WTC11 (cell line): ENCODE measurements at regions not wholly inside any gene's neighbourhood (a gene's known extent, or its start where the extent isn't known, plus 50 kb on each side); places are given as distances from the start of the nearest gene placed in this dataset.

ENCODE experiments used
- CTCF ChIP-seq: fragments of 200-600 bp; IDR thresholded peaks from 2 replicates; pipeline ENCODE4 v1.8.0; 2022; ENCODE audit warnings: antibody characterized with exemption
- E2F5 ChIP-seq: sonication (generic); formaldehyde crosslinking; IDR thresholded peaks from 2 replicates; pipeline ENCODE4 v1.8.1; 2022; ENCODE audit warnings: mild to moderate bottlenecking, moderate library complexity, missing genetic modification reagents
- NFYB ChIP-seq: sonication (generic); formaldehyde crosslinking; conservative IDR thresholded peaks from 2 replicates; pipeline ENCODE4 v1.8.0; 2022; ENCODE audit warnings: low read depth, missing genetic modification reagents
- TF ChIP-seq, protein P1 (sequence below): sonication (generic); formaldehyde crosslinking; IDR thresholded peaks from 2 replicates; pipeline ENCODE4 v1.8.1; 2022; ENCODE audit warnings: low read depth, mild to moderate bottlenecking, moderate library complexity, missing genetic modification reagents, borderline replicate concordance
- TF ChIP-seq, protein P2 (sequence below): sonication (generic); formaldehyde crosslinking; IDR thresholded peaks from 2 replicates; pipeline ENCODE4 v1.8.1; 2022; ENCODE audit warnings: mild to moderate bottlenecking, missing genetic modification reagents, moderate library complexity, borderline replicate concordance

DNA sequence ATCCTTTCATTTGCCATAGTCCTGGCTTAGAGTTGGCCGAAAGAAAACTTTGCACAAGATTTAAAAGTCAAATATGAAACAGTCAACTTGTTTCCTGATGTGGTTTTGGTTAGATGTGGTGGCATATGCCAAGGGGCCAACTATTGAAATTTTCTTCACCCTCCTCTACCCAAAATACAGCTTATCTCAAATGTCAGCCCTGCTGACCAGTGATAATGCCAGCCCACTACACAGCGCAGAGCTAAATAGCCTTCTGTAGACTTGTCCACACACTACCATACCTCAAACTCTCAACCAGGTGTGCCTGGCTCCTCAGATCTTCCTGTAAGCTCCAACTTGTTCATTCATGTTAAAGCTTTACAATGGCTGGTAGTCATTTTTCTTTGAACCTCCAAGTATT lies 368.5 kb upstream of the STAC start:
- TF ChIP-seq CTCF (no peak), NFYB (CRISPR knock-in tag) (no peak), E2F5 (no peak)
- TF ChIP-seq, protein P1, sequence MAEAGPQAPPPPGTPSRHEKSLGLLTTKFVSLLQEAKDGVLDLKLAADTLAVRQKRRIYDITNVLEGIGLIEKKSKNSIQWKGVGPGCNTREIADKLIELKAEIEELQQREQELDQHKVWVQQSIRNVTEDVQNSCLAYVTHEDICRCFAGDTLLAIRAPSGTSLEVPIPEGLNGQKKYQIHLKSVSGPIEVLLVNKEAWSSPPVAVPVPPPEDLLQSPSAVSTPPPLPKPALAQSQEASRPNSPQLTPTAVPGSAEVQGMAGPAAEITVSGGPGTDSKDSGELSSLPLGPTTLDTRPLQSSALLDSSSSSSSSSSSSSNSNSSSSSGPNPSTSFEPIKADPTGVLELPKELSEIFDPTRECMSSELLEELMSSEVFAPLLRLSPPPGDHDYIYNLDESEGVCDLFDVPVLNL (CRISPR knock-in tag), result no peak
- TF ChIP-seq, protein P2, sequence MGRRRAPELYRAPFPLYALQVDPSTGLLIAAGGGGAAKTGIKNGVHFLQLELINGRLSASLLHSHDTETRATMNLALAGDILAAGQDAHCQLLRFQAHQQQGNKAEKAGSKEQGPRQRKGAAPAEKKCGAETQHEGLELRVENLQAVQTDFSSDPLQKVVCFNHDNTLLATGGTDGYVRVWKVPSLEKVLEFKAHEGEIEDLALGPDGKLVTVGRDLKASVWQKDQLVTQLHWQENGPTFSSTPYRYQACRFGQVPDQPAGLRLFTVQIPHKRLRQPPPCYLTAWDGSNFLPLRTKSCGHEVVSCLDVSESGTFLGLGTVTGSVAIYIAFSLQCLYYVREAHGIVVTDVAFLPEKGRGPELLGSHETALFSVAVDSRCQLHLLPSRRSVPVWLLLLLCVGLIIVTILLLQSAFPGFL (CRISPR knock-in tag), result no peak
